ENCODE measurements at regions not wholly inside any gene's neighbourhood (a gene's known extent, or its start where the extent isn't known, plus 50 kb on each side); places are given as distances from the start of the nearest gene placed in this dataset.

- ChIA-PET CTCF (no interaction called here), POLR2A (no interaction called here)
- Mint-ChIP-seq H3K27ac (no peak overlapping the region), H3K27me3 (peaks cover 25% of the 10 kb centered on the region), H3K4me3 (no peak overlapping the region), H3K9me3 (no peaks in the 10 kb centered on the region), H3K36me3 (ENCODE audit: low read depth) (no peaks in the 10 kb centered on the region), H3K4me1 (no peaks in the 10 kb centered on the region)
- ATAC-seq (ENCODE audit: low read depth) (no peak), DNase-seq (no peak)
- TF ChIP-seq CTCF (IDR thresholded peaks at IDR 0.05): no peak
- intact Hi-C loops (cut with micrococcal nuclease): no loop called here
Measured at GRCh38 chr11:70656252-70656651, 257.9 kb downstream of the CTTN start.

- ATAC-seq (ENCODE audit: low read depth): no peak
- DNase-seq: no peak
- Mint-ChIP-seq H3K36me3 (ENCODE audit: low read depth) (no peaks in the 10 kb centered on the region), H3K27ac (no peak overlapping the region), H3K4me1 (no peaks in the 10 kb centered on the region), H3K9me3 (no peaks in the 10 kb centered on the region), H3K27me3 (peaks cover 31% of the 10 kb centered on the region), H3K4me3 (no peak overlapping the region)
- ChIA-PET POLR2A (no interaction called here), CTCF (no interaction called here)
- no peak for TF ChIP-seq CTCF (IDR thresholded peaks at IDR 0.05)
- intact Hi-C loops (cut with micrococcal nuclease): no loop called here
Measured at GRCh38 chr11:70660059-70660888, 261.9 kb downstream of the CTTN start.

GRCh38 chr11:70660889-70661197 lies 262.5 kb downstream of the CTTN start:
- no peak for TF ChIP-seq CTCF (IDR thresholded peaks at IDR 0.05)
- POLR2A ChIA-PET: no interaction called here
- Mint-ChIP-seq H3K36me3 (ENCODE audit: low read depth) (no peaks in the 10 kb centered on the region), H3K27ac (no peak overlapping the region), H3K9me3 (no peaks in the 10 kb centered on the region), H3K4me1 (no peaks in the 10 kb centered on the region), H3K4me3 (no peak overlapping the region), H3K27me3 (peaks cover 34% of the 10 kb centered on the region)
- CTCF ChIA-PET: no interaction called here
- ATAC-seq (ENCODE audit: low read depth) (no peak), DNase-seq (no peak)
- intact Hi-C loops (cut with micrococcal nuclease): no loop called here

GRCh38 chr11:70661761-70662501 lies 263.6 kb downstream of the CTTN start:
- Mint-ChIP-seq H3K27me3 (peaks cover 35% of the 10 kb centered on the region), H3K36me3 (ENCODE audit: low read depth) (no peaks in the 10 kb centered on the region), H3K4me3 (no peak overlapping the region), H3K27ac (no peak overlapping the region), H3K4me1 (no peaks in the 10 kb centered on the region), H3K9me3 (no peaks in the 10 kb centered on the region)
- intact Hi-C loops (cut with micrococcal nuclease): no loop called here
- ChIA-PET CTCF (no interaction called here), POLR2A (no interaction called here)
- ATAC-seq (ENCODE audit: low read depth): no peak
- no peak for TF ChIP-seq CTCF (IDR thresholded peaks at IDR 0.05)
- no peak for DNase-seq

GRCh38 chr11:70662691-70663098 lies 264.4 kb downstream of the CTTN start:
- Mint-ChIP-seq H3K36me3 (ENCODE audit: low read depth) (no peaks in the 10 kb centered on the region), H3K27me3 (peaks cover 35% of the 10 kb centered on the region), H3K4me3 (no peak overlapping the region), H3K27ac (no peak overlapping the region), H3K4me1 (no peaks in the 10 kb centered on the region), H3K9me3 (no peaks in the 10 kb centered on the region)
- DNase-seq (no peak), ATAC-seq (ENCODE audit: low read depth) (no peak)
- POLR2A ChIA-PET: no interaction called here
- no peak for TF ChIP-seq CTCF (IDR thresholded peaks at IDR 0.05)
- CTCF ChIA-PET: no interaction called here
- intact Hi-C loops (cut with micrococcal nuclease): no loop called here
